ENCODE measurements at regions not wholly inside any gene's neighbourhood (a gene's known extent, or its start where the extent isn't known, plus 50 kb on each side); places are given as distances from the start of the nearest gene placed in this dataset.

DNA sequence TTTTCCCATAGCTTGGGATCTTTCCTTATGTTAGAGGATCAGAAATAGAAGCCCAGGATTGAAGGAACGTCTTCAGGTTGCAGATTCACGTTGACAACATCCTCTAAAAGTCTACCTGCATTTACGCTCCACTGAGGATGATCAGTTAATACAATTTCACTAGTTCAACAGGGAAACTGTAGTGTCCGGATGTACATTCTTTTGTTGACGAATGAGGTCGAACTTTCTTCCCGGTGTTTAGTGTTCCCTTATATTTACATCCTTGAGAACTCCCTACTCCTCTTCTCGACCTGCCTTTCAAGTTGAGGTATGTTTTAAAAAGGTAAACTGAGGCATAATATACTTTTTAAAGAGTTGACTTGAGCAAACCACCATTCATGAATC, 74.8 kb downstream of the SIK1 start:
- no peaks in the 10 kb centered on the region for H3K36me3 ChIP-seq (ENCODE audit: control insufficient read depth, insufficient read depth, low read length)
- no peaks in the 10 kb centered on the region for H3K4me1 ChIP-seq (ENCODE audit: control insufficient read depth, insufficient read depth, low read length)
- TF ChIP-seq, protein P1, sequence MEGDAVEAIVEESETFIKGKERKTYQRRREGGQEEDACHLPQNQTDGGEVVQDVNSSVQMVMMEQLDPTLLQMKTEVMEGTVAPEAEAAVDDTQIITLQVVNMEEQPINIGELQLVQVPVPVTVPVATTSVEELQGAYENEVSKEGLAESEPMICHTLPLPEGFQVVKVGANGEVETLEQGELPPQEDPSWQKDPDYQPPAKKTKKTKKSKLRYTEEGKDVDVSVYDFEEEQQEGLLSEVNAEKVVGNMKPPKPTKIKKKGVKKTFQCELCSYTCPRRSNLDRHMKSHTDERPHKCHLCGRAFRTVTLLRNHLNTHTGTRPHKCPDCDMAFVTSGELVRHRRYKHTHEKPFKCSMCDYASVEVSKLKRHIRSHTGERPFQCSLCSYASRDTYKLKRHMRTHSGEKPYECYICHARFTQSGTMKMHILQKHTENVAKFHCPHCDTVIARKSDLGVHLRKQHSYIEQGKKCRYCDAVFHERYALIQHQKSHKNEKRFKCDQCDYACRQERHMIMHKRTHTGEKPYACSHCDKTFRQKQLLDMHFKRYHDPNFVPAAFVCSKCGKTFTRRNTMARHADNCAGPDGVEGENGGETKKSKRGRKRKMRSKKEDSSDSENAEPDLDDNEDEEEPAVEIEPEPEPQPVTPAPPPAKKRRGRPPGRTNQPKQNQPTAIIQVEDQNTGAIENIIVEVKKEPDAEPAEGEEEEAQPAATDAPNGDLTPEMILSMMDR (conservative IDR thresholded peaks at IDR 0.05): no peak
- H3K9me3 Mint-ChIP-seq: no peaks in the 10 kb centered on the region
- H3K27me3 ChIP-seq (ENCODE audit: control insufficient read depth, insufficient read depth, low read length, poor library complexity, severe bottlenecking): no peaks in the 10 kb centered on the region
- H3K27me3 Mint-ChIP-seq (ENCODE audit: insufficient read depth): no peaks in the 10 kb centered on the region
- H3K27ac Mint-ChIP-seq: no peak overlapping the region
- H3K4me3 ChIP-seq (ENCODE audit: low read length): no peak overlapping the region
- DNase-seq: no peak
- H3K9me3 ChIP-seq (ENCODE audit: control insufficient read depth, low read length): no peaks in the 10 kb centered on the region
- no peak overlapping the region for H3K27ac ChIP-seq (ENCODE audit: low read depth, low read length)
- no peaks in the 10 kb centered on the region for H3K4me1 Mint-ChIP-seq
- no peak overlapping the region for H3K4me3 Mint-ChIP-seq
- H3K36me3 Mint-ChIP-seq (ENCODE audit: low read depth): no peaks in the 10 kb centered on the region
- WGBS, 2 experiments (ENCODE audit: insufficient coverage in 1 of 2, insufficient read length in 1 of 2): 98 to 100% methylated on average over 7 to 8 of the region's 8 CpGs
- H3K9ac ChIP-seq (ENCODE audit: extremely low read depth, low read length, poor library complexity, severe bottlenecking): no peak overlapping the region

DNA sequence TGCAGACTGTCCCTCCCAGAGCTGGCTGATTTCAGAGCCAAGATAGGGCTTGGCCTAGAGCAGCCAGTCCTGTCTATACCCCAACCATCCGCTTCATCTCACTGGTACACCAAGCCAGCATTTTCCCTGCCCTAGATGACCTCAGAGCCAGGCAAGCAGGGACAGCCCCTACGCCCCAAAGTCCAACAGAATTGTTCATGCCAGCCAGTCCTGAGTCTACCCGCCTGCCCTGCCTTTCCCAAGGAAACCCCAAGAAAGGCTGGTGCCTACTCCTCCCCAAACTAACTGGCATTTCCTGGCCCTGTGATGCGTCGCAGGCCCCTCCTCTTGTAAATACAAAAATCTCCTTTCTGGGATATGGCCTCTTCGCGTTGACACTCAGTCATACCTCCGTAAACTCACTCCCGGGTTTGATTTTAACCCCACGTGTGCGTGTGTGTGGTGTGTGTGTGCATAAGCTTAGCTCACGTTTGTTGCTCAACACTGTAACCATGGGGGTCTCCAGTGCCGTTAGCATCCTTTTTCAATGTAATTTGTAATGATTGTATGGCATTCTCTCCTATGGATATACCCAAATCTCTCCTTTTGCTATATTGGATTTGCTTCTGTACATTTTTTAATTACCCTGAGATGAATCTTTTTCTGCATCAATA, 75.3 kb downstream of the SIK1 start:
- Histone ChIP-seq H3K9me3 (ENCODE audit: control insufficient read depth, low read length) (no peaks in the 10 kb centered on the region), H3K4me3 (ENCODE audit: low read length) (no peak overlapping the region), H3K4me1 (ENCODE audit: control insufficient read depth, insufficient read depth, low read length) (no peaks in the 10 kb centered on the region), H3K27ac (ENCODE audit: low read depth, low read length) (no peak overlapping the region), H3K27me3 (ENCODE audit: control insufficient read depth, insufficient read depth, low read length, poor library complexity, severe bottlenecking) (no peaks in the 10 kb centered on the region), H3K9ac (ENCODE audit: extremely low read depth, low read length, poor library complexity, severe bottlenecking) (no peak overlapping the region), H3K36me3 (ENCODE audit: control insufficient read depth, insufficient read depth, low read length) (no peaks in the 10 kb centered on the region)
- Mint-ChIP-seq H3K9me3 (no peaks in the 10 kb centered on the region), H3K4me1 (no peaks in the 10 kb centered on the region), H3K27ac (no peak overlapping the region), H3K4me3 (no peak overlapping the region), H3K36me3 (ENCODE audit: low read depth) (no peaks in the 10 kb centered on the region), H3K27me3 (ENCODE audit: insufficient read depth) (no peaks in the 10 kb centered on the region)
- TF ChIP-seq, protein P1 (conservative IDR thresholded peaks at IDR 0.05): no peak
- DNase-seq: no peak
- 89 to 94% methylated on average over 7 to 13 of the region's 13 CpGs for WGBS, 2 experiments (ENCODE audit: insufficient coverage in 1 of 2, insufficient read length in 1 of 2)

DNA sequence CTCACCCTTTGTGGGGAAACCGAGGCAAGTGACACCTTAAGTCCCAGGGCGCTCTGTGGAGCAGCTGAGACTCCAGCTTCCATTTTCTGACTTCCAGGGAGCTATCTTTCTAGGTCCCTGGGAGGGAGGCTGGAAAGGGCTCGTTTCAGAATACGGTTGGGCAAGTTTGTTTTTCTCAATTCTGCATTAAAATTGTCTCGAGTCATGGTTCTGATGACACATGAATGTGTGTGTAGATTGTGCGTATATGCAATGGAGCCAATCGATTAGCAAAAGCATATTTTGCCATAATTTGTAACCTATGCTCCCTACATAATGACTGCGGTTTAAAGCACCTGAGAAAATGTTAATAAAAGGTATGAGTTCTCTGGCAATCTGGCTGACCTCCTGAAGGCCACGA, 77.3 kb downstream of the SIK1 start:
- H3K4me3 Mint-ChIP-seq: no peak overlapping the region
- H3K9ac ChIP-seq (ENCODE audit: extremely low read depth, low read length, poor library complexity, severe bottlenecking): no peak overlapping the region

More for the DNA sequence above, 77.3 kb downstream of the SIK1 start:
- H3K4me1 Mint-ChIP-seq: peaks cover 4% of the 10 kb centered on the region
- no peak for DNase-seq
- no peaks in the 10 kb centered on the region for H3K9me3 Mint-ChIP-seq
- Histone ChIP-seq H3K4me3 (ENCODE audit: low read length) (no peak overlapping the region), H3K4me1 (ENCODE audit: control insufficient read depth, insufficient read depth, low read length) (no peaks in the 10 kb centered on the region), H3K27me3 (ENCODE audit: control insufficient read depth, insufficient read depth, low read length, poor library complexity, severe bottlenecking) (no peaks in the 10 kb centered on the region), H3K9me3 (ENCODE audit: control insufficient read depth, low read length) (no peaks in the 10 kb centered on the region), H3K36me3 (ENCODE audit: control insufficient read depth, insufficient read depth, low read length) (no peaks in the 10 kb centered on the region), H3K27ac (ENCODE audit: low read depth, low read length) (no peak overlapping the region)
- H3K36me3 Mint-ChIP-seq (ENCODE audit: low read depth): no peaks in the 10 kb centered on the region
- TF ChIP-seq, protein P1 (conservative IDR thresholded peaks at IDR 0.05): no peak
- H3K27ac Mint-ChIP-seq: no peak overlapping the region
- 69 to 78% methylated on average over 6 to 9 of the region's 9 CpGs for WGBS, 2 experiments (ENCODE audit: insufficient coverage in 1 of 2, insufficient read length in 1 of 2)
- no peaks in the 10 kb centered on the region for H3K27me3 Mint-ChIP-seq (ENCODE audit: insufficient read depth)
